Neutrophil (primary cell): ENCODE measurements at regions not wholly inside any gene's neighbourhood (a gene's known extent, or its start where the extent isn't known, plus 50 kb on each side); places are given as distances from the start of the nearest gene placed in this dataset.

Source experiments
- H3K27ac ChIP-seq: fragments of 200-600 bp; sonication (generic); 2 replicates; pipeline ENCODE4 v1.5.1; 2016; ENCODE audit warnings: mild to moderate bottlenecking, moderate library complexity
- H3K27me3 ChIP-seq: fragments of 200-600 bp; sonication (generic); 2 replicates; pipeline ENCODE4 v1.6.0; 2016; ENCODE audit warnings: mild to moderate bottlenecking
- H3K36me3 ChIP-seq: fragments of 200-600 bp; sonication (generic); 2 replicates; pipeline ENCODE4 v1.5.1; 2017
- H3K4me1 ChIP-seq, 2 experiments: fragments of 200-600 bp in 1 of 2; sonication (generic) in 1 of 2; 1 replicate in 1 of 2; 2 replicates in 1 of 2; pipeline versions ENCODE4 v1.5.1 to v1.6.1; 2013 to 2016; ENCODE audit warnings: low read depth in 1 of 2, low read length in 1 of 2, mild to moderate bottlenecking in 1 of 2, moderate library complexity in 1 of 2; ENCODE audit not compliant: control insufficient read depth in 1 of 2, insufficient read depth in 1 of 2
- H3K4me3 ChIP-seq, 2 experiments: fragments of 200-600 bp in 1 of 2; sonication (generic) in 1 of 2; 1 replicate in 1 of 2; 2 replicates in 1 of 2; pipeline ENCODE4 v1.5.1; 2013 to 2016; ENCODE audit warnings: low read depth in 1 of 2, low read length in 1 of 2, mild to moderate bottlenecking in 1 of 2, moderate library complexity in 1 of 2
- H3K9me3 ChIP-seq: fragments of 200-600 bp; sonication (generic); 2 replicates; pipeline ENCODE4 v1.5.1; 2016
- CTCF ChIP-seq: fragments of 200-600 bp; sonication (generic); IDR thresholded peaks from 2 replicates; pipeline ENCODE4 v1.5.1; 2016; ENCODE audit warnings: antibody characterized with exemption

GRCh38 chr4:12844141-12844540, 640.0 kb downstream of the RAB28 start:
- TF ChIP-seq CTCF, result no peak
- no peak overlapping the region for H3K4me3 ChIP-seq
- no peaks in the 10 kb centered on the region for H3K4me1 ChIP-seq
- H3K9me3 ChIP-seq, result no peaks in the 10 kb centered on the region
- H3K27me3 ChIP-seq, result no peaks in the 10 kb centered on the region
- H3K36me3 ChIP-seq, result no peaks in the 10 kb centered on the region
- H3K27ac ChIP-seq, result no peak overlapping the region

- H3K9me3 ChIP-seq, result no peaks in the 10 kb centered on the region
- no peak overlapping the region for H3K27ac ChIP-seq
- H3K4me1 ChIP-seq, result no peaks in the 10 kb centered on the region
- no peak for TF ChIP-seq CTCF
- H3K36me3 ChIP-seq, result no peaks in the 10 kb centered on the region
- H3K4me3 ChIP-seq, result no peak overlapping the region
- no peaks in the 10 kb centered on the region for H3K27me3 ChIP-seq
These were observed 656.2 kb downstream of the RAB28 start for GRCh38 chr4:12827966-12828365.

GRCh38 chr4:12791536-12791935, 692.6 kb downstream of the RAB28 start:
- Histone ChIP-seq H3K4me1 (no peaks in the 10 kb centered on the region), H3K27ac (no peak overlapping the region), H3K4me3 (no peak overlapping the region), H3K36me3 (no peaks in the 10 kb centered on the region), H3K27me3 (no peaks in the 10 kb centered on the region), H3K9me3 (no peaks in the 10 kb centered on the region)
- TF ChIP-seq CTCF, result no peak

- H3K4me3 ChIP-seq, result no peak overlapping the region
- H3K4me1 ChIP-seq, result no peaks in the 10 kb centered on the region
- H3K36me3 ChIP-seq, result no peaks in the 10 kb centered on the region
- TF ChIP-seq CTCF, result no peak
- H3K9me3 ChIP-seq, result no peaks in the 10 kb centered on the region
- H3K27me3 ChIP-seq, result no peaks in the 10 kb centered on the region
- no peak overlapping the region for H3K27ac ChIP-seq
These were observed 696.9 kb downstream of the RAB28 start for GRCh38 chr4:12787261-12787660.

GRCh38 chr4:12778706-12779105, 705.4 kb downstream of the RAB28 start:
- TF ChIP-seq CTCF, result no peak
- Histone ChIP-seq H3K27ac (no peak overlapping the region), H3K4me3 (no peak overlapping the region), H3K36me3 (no peaks in the 10 kb centered on the region), H3K4me1 (no peaks in the 10 kb centered on the region), H3K27me3 (no peaks in the 10 kb centered on the region), H3K9me3 (no peaks in the 10 kb centered on the region)

GRCh38 chr4:12778191-12778590, 705.9 kb downstream of the RAB28 start:
- Histone ChIP-seq H3K27me3 (no peaks in the 10 kb centered on the region), H3K36me3 (no peaks in the 10 kb centered on the region), H3K4me3 (no peak overlapping the region), H3K27ac (no peak overlapping the region), H3K9me3 (no peaks in the 10 kb centered on the region), H3K4me1 (no peaks in the 10 kb centered on the region)
- TF ChIP-seq CTCF, result no peak
